Activated T-helper 1 cell treated with anti-CD3 and anti-CD28 coated beads, Interleukin-12 subunit alpha, Interleukin-12 subunit beta, Interleukin-2, Interleukin-4 antibody, amounts not matched to agents 30 ng/mL and 10 ng/mL and 1 ng/mL, durations not matched to agents 14 hours and 24 hours and 36 hours (primary cell): ENCODE measurements at regions not wholly inside any gene's neighbourhood (a gene's known extent, or its start where the extent isn't known, plus 50 kb on each side); places are given as distances from the start of the nearest gene placed in this dataset.
"Not testable (repeated sequence)": the region's sequence is repeated elsewhere in the genome, so short reads cannot be mapped to it uniquely, and the experiment has no call there.

Source experiments
- DNase-seq: peaks from one replicate; pipeline ENCODE4 v3.0.0; 2021; ENCODE audit warnings: low spot score
- H3K27ac Mint-ChIP-seq: one replicate; pipeline ENCODE4 v1.8.0; 2021; ENCODE audit warnings: mild to moderate bottlenecking, mixed read lengths
- H3K27me3 Mint-ChIP-seq: one replicate; pipeline ENCODE4 v1.8.0; 2022; ENCODE audit warnings: mild to moderate bottlenecking, moderate library complexity, mixed read lengths; ENCODE audit not compliant: insufficient read depth
- H3K36me3 Mint-ChIP-seq: one replicate; pipeline ENCODE4 v1.8.0; 2021; ENCODE audit warnings: low read depth, mixed read lengths
- H3K4me1 Mint-ChIP-seq: one replicate; pipeline ENCODE4 v1.8.0; 2021; ENCODE audit warnings: low read depth, mixed read lengths
- H3K4me3 Mint-ChIP-seq: one replicate; pipeline ENCODE4 v1.8.0; 2021; ENCODE audit warnings: mild to moderate bottlenecking, moderate library complexity, mixed read lengths
- H3K9me3 Mint-ChIP-seq: one replicate; pipeline ENCODE4 v1.8.0; 2021; ENCODE audit warnings: mixed read lengths
- intact Hi-C: fragments of 100-400 bp; cut with micrococcal nuclease; formaldehyde crosslinking; loops from one replicate; pipeline ENCODE4 v1.15.1; 2024

DNA sequence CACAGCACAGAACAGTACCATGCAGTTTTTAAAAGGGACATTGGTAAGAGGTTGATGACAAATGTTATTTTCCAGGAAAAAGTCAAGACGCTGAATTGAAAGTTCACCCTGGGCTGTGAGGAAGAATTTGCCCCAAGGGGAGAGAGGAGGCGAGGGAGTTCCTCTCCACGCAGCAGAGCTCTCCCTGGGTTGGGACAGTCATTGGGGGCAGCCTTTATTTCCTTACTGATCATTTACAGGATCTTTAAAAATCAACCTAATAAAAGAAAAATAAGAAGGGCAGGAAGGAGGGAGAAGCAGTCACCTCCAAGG lies 49.9 kb upstream of the WNT7B start:
- Mint-ChIP-seq H3K27ac (no peak overlapping the region), H3K9me3 (no peaks in the 10 kb centered on the region), H3K4me1 (no peaks in the 10 kb centered on the region), H3K4me3 (no peak overlapping the region), H3K36me3 (no peaks in the 10 kb centered on the region), H3K27me3 (peaks cover 47% of the 10 kb centered on the region)
- no peak for DNase-seq
- intact Hi-C loops = no loop called here

DNA sequence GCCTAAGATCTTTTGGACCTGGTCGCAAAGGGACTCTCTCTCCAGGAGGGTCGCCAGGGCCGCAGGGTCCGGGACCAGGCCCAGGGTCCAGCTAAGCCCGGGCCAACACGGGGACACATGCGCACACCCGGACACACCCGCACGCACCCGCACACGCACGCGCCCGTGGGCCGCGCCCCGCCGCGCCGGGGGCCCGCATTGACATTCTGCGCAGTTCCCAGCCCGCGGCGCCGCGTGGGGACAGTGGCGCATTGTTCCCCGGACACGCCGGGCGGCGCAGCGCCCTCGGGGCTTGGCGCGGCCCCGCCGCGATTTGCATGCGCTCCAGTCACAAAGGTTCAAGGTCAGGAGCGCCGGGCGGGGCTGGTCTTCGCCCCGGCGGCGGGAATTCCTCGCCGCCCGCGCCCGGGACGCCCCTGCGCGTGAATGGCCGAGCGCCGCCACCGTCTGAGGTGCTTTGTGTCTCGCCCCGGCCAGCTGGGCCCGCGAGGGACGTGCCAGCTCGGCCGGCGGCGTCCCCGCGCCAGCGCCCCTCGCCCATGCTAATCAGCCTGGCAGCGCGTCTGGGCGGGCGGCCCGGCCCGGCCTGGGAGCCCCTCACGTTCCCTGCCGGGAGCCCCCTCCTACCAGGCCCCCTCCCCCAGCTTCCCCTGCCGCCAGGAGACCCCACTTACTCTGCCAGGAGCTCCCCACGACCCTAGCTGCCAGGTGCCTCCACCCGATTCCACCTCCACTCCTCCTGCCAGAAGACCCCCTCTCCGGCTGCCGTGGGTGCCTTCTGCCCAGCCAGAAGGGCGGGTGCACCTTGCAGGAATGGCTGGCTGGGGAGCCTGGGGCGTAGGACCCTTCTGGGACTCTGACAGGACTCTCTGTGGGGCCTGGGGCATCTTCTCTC lies 50.5 kb upstream of the WNT7B start:
- intact Hi-C loops = no loop called here
- no peak overlapping the region for H3K4me3 Mint-ChIP-seq
- H3K9me3 Mint-ChIP-seq = no peaks in the 10 kb centered on the region
- H3K36me3 Mint-ChIP-seq = no peaks in the 10 kb centered on the region
- H3K27me3 Mint-ChIP-seq = peaks cover 46% of the 10 kb centered on the region
- H3K27ac Mint-ChIP-seq = no peak overlapping the region
- DNase-seq = no peak
- no peaks in the 10 kb centered on the region for H3K4me1 Mint-ChIP-seq

- no peaks in the 10 kb centered on the region for H3K4me1 Mint-ChIP-seq
- H3K9me3 Mint-ChIP-seq = no peaks in the 10 kb centered on the region
- DNase-seq = no peak
- no peak overlapping the region for H3K27ac Mint-ChIP-seq
- H3K27me3 Mint-ChIP-seq = peaks cover 44% of the 10 kb centered on the region
- intact Hi-C loops = no loop called here
- no peak overlapping the region for H3K4me3 Mint-ChIP-seq
- H3K36me3 Mint-ChIP-seq = no peaks in the 10 kb centered on the region
These were observed 51.4 kb upstream of the WNT7B start for GRCh38 chr22:46028106-46028991.

DNA sequence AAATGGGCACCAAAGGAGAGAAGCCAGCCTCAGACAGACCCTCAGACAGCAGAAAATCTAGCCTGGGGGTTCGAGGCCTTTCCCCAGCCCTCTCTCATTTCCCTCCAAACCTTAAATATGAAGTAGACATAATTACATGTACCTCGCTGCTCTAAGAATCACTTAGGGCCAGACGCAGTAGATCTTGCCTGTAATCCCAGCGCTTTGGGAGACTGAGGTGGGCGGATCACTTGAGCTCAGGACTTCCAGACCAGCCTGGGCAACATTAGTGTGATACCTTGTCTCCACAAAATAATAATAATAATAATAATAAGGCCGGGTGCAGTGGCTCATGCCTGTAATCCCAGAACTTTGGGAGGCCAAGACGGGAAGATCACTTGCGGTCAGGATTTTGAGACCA lies 52.1 kb upstream of the WNT7B start:
- no peaks in the 10 kb centered on the region for H3K4me1 Mint-ChIP-seq
- H3K27ac Mint-ChIP-seq = no peak overlapping the region
- no peaks in the 10 kb centered on the region for H3K9me3 Mint-ChIP-seq

GRCh38 chr22:46029574-46030200 lies 52.7 kb upstream of the WNT7B start:
- Mint-ChIP-seq H3K36me3 (no peaks in the 10 kb centered on the region), H3K4me3 (no peak overlapping the region), H3K9me3 (no peaks in the 10 kb centered on the region), H3K27me3 (peaks cover 42% of the 10 kb centered on the region), H3K27ac (no peak overlapping the region), H3K4me1 (peaks cover under 1% of the 10 kb centered on the region)
- intact Hi-C loops = loop anchor here (10.0 kb wide), 1 partner anchor 225 kb away; the partner anchor contains the start of gene CDPF1
- no peak for DNase-seq

More for the DNA sequence above, 52.1 kb upstream of the WNT7B start:
- Mint-ChIP-seq H3K36me3 (no peaks in the 10 kb centered on the region), H3K4me3 (no peak overlapping the region), H3K27me3 (peaks cover 44% of the 10 kb centered on the region)
- no peak for DNase-seq
- intact Hi-C loops = no loop called here

GRCh38 chr22:46030231-46030880 lies 53.4 kb upstream of the WNT7B start:
- intact Hi-C loops = loop anchor here (10.0 kb wide), 1 partner anchor 224 kb away; the partner anchor contains the start of gene CDPF1
- H3K9me3 Mint-ChIP-seq = no peaks in the 10 kb centered on the region
- DNase-seq = no peak

DNA sequence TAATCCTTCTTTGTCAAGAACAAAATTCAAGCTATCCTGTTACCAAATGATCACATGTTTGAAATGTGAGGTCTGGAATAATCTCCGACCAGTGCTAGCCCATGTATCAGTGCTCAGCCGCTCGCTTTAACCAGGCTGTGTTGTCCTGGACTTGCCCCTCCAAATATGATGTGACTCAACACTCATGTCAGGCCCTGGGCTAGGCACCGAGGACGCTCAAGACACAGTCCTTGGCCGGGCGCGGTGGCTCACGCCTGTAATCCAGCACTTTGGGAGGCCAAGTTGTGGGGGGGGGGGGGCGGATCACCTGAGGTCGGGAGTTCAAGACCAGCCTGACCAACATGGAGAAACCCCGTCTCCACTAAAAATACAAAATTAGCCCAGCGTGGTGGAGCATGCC lies 54.1 kb upstream of the WNT7B start:
- Mint-ChIP-seq H3K27me3 (peaks cover 29% of the 10 kb centered on the region), H3K27ac (no peak overlapping the region), H3K9me3 (no peaks in the 10 kb centered on the region), H3K36me3 (no peaks in the 10 kb centered on the region), H3K4me1 (peaks cover 8% of the 10 kb centered on the region), H3K4me3 (no peak overlapping the region)
- DNase-seq = no peak
- intact Hi-C loops = loop anchor here (10.0 kb wide), 1 partner anchor 224 kb away; the partner anchor contains the start of gene CDPF1

More at GRCh38 chr22:46030231-46030880, 53.4 kb upstream of the WNT7B start:
- Mint-ChIP-seq H3K27ac (no peak overlapping the region), H3K27me3 (peaks cover 37% of the 10 kb centered on the region), H3K36me3 (no peaks in the 10 kb centered on the region), H3K4me3 (no peak overlapping the region), H3K4me1 (peaks cover 7% of the 10 kb centered on the region)

DNA sequence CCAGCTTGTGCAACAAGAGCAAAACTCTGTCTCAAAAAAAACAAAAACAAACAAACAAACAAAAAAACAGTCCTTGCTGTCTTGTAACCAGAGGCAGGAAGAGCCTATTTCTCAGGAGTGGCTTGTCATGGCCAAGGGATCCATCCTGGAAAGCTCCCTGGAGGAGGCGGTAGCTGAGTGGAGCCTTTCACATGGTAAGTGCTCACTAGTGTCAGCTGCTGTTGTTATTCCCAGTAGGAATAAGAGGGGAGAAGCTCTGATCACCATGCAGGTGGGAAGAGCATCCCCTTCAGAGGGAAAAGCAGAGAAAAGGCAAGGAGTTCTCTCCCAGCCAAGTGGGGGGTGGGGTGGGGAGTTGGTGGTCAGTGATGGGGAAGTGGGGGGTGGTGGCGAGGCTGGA lies 54.6 kb upstream of the WNT7B start:
- Mint-ChIP-seq H3K4me3 (no peak overlapping the region), H3K36me3 (no peaks in the 10 kb centered on the region), H3K27ac (no peak overlapping the region), H3K4me1 (peaks cover 10% of the 10 kb centered on the region), H3K27me3 (peaks cover 25% of the 10 kb centered on the region), H3K9me3 (no peaks in the 10 kb centered on the region)
- no peak for DNase-seq
- intact Hi-C loops = loop anchor here (10.0 kb wide), 1 partner anchor 223 kb away; the partner anchor contains the start of gene CDPF1

- no peaks in the 10 kb centered on the region for H3K9me3 Mint-ChIP-seq
- peaks cover 19% of the 10 kb centered on the region for H3K27me3 Mint-ChIP-seq
- H3K4me3 Mint-ChIP-seq = no peak overlapping the region
- intact Hi-C loops = loop anchor here (10.0 kb wide), 1 partner anchor 223 kb away; the partner anchor contains the start of gene CDPF1
- peaks cover 17% of the 10 kb centered on the region for H3K4me1 Mint-ChIP-seq
- DNase-seq = no peak
- H3K36me3 Mint-ChIP-seq = no peaks in the 10 kb centered on the region
- H3K27ac Mint-ChIP-seq = no peak overlapping the region
These were observed 55.2 kb upstream of the WNT7B start for GRCh38 chr22:46031965-46032851.

DNA sequence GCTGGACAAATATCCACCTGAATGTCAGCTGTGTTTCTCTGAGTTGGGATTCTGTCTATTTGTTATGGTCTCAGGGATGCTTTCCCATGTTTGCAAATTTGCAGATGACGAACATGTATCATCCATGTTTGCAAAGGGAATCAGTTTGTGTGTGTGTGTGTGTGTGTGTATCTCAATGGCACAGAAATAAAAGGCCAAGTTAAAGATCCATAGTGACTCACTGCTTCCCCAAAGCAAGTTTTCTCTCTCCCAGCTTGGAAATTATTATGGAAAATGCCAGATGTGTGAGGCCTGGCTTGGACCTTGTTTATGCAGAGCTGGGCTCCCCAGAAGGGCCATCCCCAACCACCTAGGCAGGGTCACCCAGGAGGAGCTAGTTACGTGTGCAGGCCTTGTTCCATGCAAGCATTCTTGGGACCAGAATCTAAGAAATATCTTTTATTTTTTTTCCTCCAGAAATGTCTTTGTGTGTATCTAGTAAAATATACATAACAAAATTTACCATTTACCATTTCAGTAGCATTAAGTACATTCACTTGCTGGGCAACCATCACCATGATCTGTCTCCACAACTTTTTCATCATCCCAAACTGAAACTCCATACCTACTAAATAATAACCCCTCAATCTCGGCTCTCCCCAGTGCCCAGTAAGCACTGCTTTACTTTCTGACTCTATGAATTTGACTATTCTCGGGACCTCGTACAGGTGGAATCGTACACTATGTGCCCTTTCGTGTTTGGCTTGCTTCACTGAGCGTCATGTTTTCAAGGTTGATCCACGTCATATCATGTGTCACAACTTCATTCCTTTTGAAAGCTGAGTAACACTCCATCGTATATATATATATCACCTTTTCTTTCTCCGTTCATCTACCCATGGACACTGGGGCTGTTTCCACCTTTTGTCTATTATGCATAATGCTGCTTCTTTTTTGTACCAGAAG lies 56.6 kb upstream of the WNT7B start:
- Mint-ChIP-seq H3K4me1 (peaks cover 19% of the 10 kb centered on the region), H3K27me3 (peaks cover 11% of the 10 kb centered on the region), H3K4me3 (no peak overlapping the region), H3K36me3 (no peaks in the 10 kb centered on the region), H3K27ac (no peak overlapping the region), H3K9me3 (no peaks in the 10 kb centered on the region)
- no peak for DNase-seq
- intact Hi-C loops = loop anchor here (10.0 kb wide), 1 partner anchor 221 kb away; the partner anchor contains the start of gene CDPF1

DNA sequence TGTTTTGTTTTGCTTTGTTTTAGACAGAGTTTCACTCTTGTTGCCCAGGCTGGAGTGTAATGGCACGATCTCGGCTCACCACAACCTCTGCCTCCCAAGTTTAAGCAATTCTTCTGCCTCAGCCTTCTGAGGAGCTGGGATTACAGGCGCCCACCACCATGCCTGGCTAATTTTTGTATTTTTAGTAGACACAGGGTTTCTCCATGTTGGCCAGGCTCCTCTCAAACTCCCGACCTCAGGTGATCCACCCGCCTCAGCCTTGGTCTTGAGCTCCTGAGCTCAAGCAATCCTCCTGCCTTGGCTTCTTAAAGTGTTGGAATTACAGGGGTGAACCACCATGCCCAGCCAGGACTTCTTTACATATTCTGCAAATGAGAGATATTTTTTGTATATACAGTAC lies 57.5 kb upstream of the WNT7B start:
- H3K4me3 Mint-ChIP-seq, DNase-seq, H3K27me3 Mint-ChIP-seq, H3K9me3 Mint-ChIP-seq, H3K27ac Mint-ChIP-seq, H3K36me3 Mint-ChIP-seq: not testable (repeated sequence)
- H3K4me1 Mint-ChIP-seq = peaks cover 19% of the 10 kb centered on the region
- intact Hi-C loops = loop anchor here (10.0 kb wide), 1 partner anchor 220 kb away; the partner anchor contains the start of gene CDPF1
